ENCODE measurements at regions not wholly inside any gene's neighbourhood (a gene's known extent, or its start where the extent isn't known, plus 50 kb on each side); places are given as distances from the start of the nearest gene placed in this dataset.

DNA sequence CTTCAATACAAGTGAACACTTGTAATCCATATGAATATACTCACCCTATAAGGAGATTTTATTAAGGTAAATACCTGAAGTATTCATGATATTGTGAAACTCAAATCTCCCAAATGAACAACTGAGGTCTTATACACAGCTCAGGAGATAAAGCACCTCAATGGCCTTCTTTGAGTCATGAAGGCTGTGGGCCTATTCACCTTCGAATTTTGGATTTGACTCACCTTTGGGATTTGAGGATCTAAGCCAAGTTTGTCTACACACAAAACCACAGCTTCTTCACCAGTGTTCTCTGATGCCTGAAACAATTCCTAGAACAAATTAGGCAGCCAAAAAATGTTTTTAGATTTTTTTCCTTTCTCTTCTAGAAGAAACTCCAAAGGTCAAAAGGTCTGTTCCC lies 194.1 kb downstream of the NUAK1 start:
- H3K4me1 ChIP-seq (ENCODE audit: insufficient read depth), result no peaks in the 10 kb centered on the region
- H3K27ac ChIP-seq, result no peak overlapping the region
- H3K27me3 ChIP-seq, result no peaks in the 10 kb centered on the region
- intact Hi-C loops (cut with DNase I), result no loop called here
- TF ChIP-seq POLR2A (IDR thresholded peaks at IDR 0.05) (no peak), CTCF (IDR thresholded peaks at IDR 0.05) (no peak), EP300 (IDR thresholded peaks at IDR 0.05) (no peak)
- no peaks in the 10 kb centered on the region for H3K9me3 ChIP-seq
- no peak for DNase-seq
- 52 to 68% (median 58%) methylated on average over 1 of the region's 1 CpG for WGBS, 3 donors
- no peak overlapping the region for H3K4me3 ChIP-seq
- no peaks in the 10 kb centered on the region for H3K36me3 ChIP-seq

DNA sequence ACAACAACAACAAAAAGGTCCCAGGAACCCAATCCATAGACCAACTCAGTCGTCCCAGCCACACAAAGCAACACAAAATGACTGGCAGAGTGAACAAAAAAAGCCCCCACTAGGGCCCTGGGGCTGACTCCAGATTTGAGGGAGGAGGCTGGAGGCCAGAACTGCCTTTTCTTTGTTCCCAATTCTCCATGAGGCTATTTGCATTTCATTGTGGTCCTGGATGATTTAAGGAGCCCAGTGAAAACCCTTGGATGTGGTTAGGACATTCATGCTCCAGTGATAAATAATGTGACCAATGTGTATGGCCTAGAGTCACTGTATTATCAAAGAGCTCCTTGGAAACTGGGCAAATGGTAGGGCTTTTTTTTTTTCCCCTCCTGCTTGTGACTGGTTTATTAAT lies 192.9 kb downstream of the NUAK1 start:
- Histone ChIP-seq H3K36me3 (no peaks in the 10 kb centered on the region), H3K4me3 (no peak overlapping the region), H3K9me3 (no peaks in the 10 kb centered on the region), H3K27me3 (no peaks in the 10 kb centered on the region), H3K27ac (no peak overlapping the region), H3K4me1 (ENCODE audit: insufficient read depth) (no peaks in the 10 kb centered on the region)
- TF ChIP-seq POLR2A (IDR thresholded peaks at IDR 0.05), result no peak
- TF ChIP-seq EP300 (IDR thresholded peaks at IDR 0.05), result no peak
- TF ChIP-seq CTCF (IDR thresholded peaks at IDR 0.05), result no peak
- intact Hi-C loops (cut with DNase I), result no loop called here
- no peak for DNase-seq
- whole genome bisulfite sequencing, 3 donors, result 60 to 65% (median 62%) methylated on average over 1 of the region's 1 CpG

- no peaks in the 10 kb centered on the region for H3K27me3 ChIP-seq
- no peaks in the 10 kb centered on the region for H3K9me3 ChIP-seq
- 52 to 55% (median 52%) methylated on average over 2 of the region's 2 CpGs for WGBS, 3 donors
- no peak overlapping the region for H3K4me3 ChIP-seq
- H3K27ac ChIP-seq, result no peak overlapping the region
- DNase-seq, result no peak
- H3K36me3 ChIP-seq, result no peaks in the 10 kb centered on the region
- H3K4me1 ChIP-seq (ENCODE audit: insufficient read depth), result no peaks in the 10 kb centered on the region
- no peak for TF ChIP-seq EP300 (IDR thresholded peaks at IDR 0.05)
- TF ChIP-seq POLR2A (IDR thresholded peaks at IDR 0.05), result no peak
- no peak for TF ChIP-seq CTCF (IDR thresholded peaks at IDR 0.05)
- intact Hi-C loops (cut with DNase I), result no loop called here
These were observed 192.3 kb downstream of the NUAK1 start for GRCh38 chr12:105946493-105946901.

- Histone ChIP-seq H3K36me3 (no peaks in the 10 kb centered on the region), H3K27ac (no peak overlapping the region), H3K9me3 (no peaks in the 10 kb centered on the region), H3K4me3 (no peak overlapping the region), H3K27me3 (no peaks in the 10 kb centered on the region), H3K4me1 (ENCODE audit: insufficient read depth) (no peaks in the 10 kb centered on the region)
- 79 to 95% (median 94%) methylated on average over 5 of the region's 5 CpGs for WGBS, 3 donors
- no peak for DNase-seq
- intact Hi-C loops (cut with DNase I), result no loop called here
- TF ChIP-seq EP300 (IDR thresholded peaks at IDR 0.05) (no peak), POLR2A (IDR thresholded peaks at IDR 0.05) (no peak), CTCF (IDR thresholded peaks at IDR 0.05) (no peak)
These were observed 190.8 kb downstream of the NUAK1 start for GRCh38 chr12:105947906-105948305.

GRCh38 chr12:105948331-105948730 lies 190.4 kb downstream of the NUAK1 start:
- Histone ChIP-seq H3K27ac (no peak overlapping the region), H3K9me3 (no peaks in the 10 kb centered on the region), H3K36me3 (no peaks in the 10 kb centered on the region), H3K27me3 (no peaks in the 10 kb centered on the region), H3K4me1 (ENCODE audit: insufficient read depth) (no peaks in the 10 kb centered on the region), H3K4me3 (no peak overlapping the region)
- 83 to 86% (median 85%) methylated on average over 4 of the region's 4 CpGs for WGBS, 3 donors
- no peak for TF ChIP-seq CTCF (IDR thresholded peaks at IDR 0.05)
- TF ChIP-seq POLR2A (IDR thresholded peaks at IDR 0.05), result no peak
- TF ChIP-seq EP300 (IDR thresholded peaks at IDR 0.05), result no peak
- DNase-seq, result no peak
- intact Hi-C loops (cut with DNase I), result no loop called here

All from ovary (tissue), 7 donors.